ENCODE measurements at regions not wholly inside any gene's neighbourhood (a gene's known extent, or its start where the extent isn't known, plus 50 kb on each side); places are given as distances from the start of the nearest gene placed in this dataset.

- POLR2A ChIA-PET = no interaction called here
- TF ChIP-seq RNF2 (IDR thresholded peaks at IDR 0.05; ENCODE audit: borderline replicate concordance, low read depth) = no peak
- no peak for TF ChIP-seq ZC3H11A (IDR thresholded peaks at IDR 0.05)
- TF ChIP-seq HMGXB4 (CRISPR knock-in tag; IDR thresholded peaks at IDR 0.05; ENCODE audit: borderline replicate concordance) = no peak
- no peak for TF ChIP-seq NR3C1 (IDR thresholded peaks at IDR 0.05)
- TF ChIP-seq HDAC2 (IDR thresholded peaks at IDR 0.05) = no peak
- no peak for TF ChIP-seq RCOR1 (IDR thresholded peaks at IDR 0.05; ENCODE audit: low read depth, low read length)
- no peak for TF ChIP-seq ESRRA (IDR thresholded peaks at IDR 0.05; ENCODE audit: borderline replicate concordance, low read length)
- DNase-seq (ENCODE audit: low read depth in 1 of 2, low spot score in 1 of 2) (no peak), FAIRE-seq (no peak), ATAC-seq (no peak)
- H3K4me2 ChIP-seq = no peak overlapping the region
- CTCF ChIA-PET = no interaction called here
- H3K4me3 ChIP-seq = no peak overlapping the region
- no peaks in the 10 kb centered on the region for H3K4me1 ChIP-seq
- H3K27ac ChIP-seq = no peak overlapping the region
- WGBS (ENCODE audit: missing lambda C conversion rate) = 64% methylated on average over 2 of the region's 2 CpGs
- no peaks in the 10 kb centered on the region for H3K9me3 ChIP-seq
Measured at GRCh38 chr4:168037676-168038075, 54.7 kb upstream of the ANXA10 start.

- no peak for ATAC-seq
Measured at GRCh38 chr4:168039593-168039992, 52.7 kb upstream of the ANXA10 start.

More at GRCh38 chr4:168039593-168039992, 52.7 kb upstream of the ANXA10 start:
- no peak overlapping the region for H3K4me2 ChIP-seq
- TF ChIP-seq REST (IDR thresholded peaks at IDR 0.05) (no peak), MAFK (IDR thresholded peaks at IDR 0.05; ENCODE audit: partially characterized antibody) (no peak), ZSCAN20 (CRISPR knock-in tag; IDR thresholded peaks at IDR 0.05) (no peak), CTCF (IDR thresholded peaks at IDR 0.05) (no peak), POLR2AphosphoS2 (conservative IDR thresholded peaks at IDR 0.05; ENCODE audit: low read length) (no peak), HES2 (IDR thresholded peaks at IDR 0.05) (no peak), RAD21 (conservative IDR thresholded peaks at IDR 0.05 in 1 of 2, IDR thresholded peaks at IDR 0.05 in 1 of 2) (no peak), CBX2 (IDR thresholded peaks at IDR 0.05; ENCODE audit: borderline replicate concordance, low read depth) (no peak), FOXS1 (CRISPR knock-in tag; IDR thresholded peaks at IDR 0.05) (no peak), KDM1A (IDR thresholded peaks at IDR 0.05; ENCODE audit: low read depth) (no peak), BCL3 (IDR thresholded peaks at IDR 0.05) (no peak), KDM5A (IDR thresholded peaks at IDR 0.05) (no peak), NPAS2 (CRISPR knock-in tag; IDR thresholded peaks at IDR 0.05; ENCODE audit: borderline replicate concordance) (no peak)
- H3K4me3 ChIP-seq = no peak overlapping the region
- CTCF ChIA-PET = no interaction called here
- POLR2A ChIA-PET = no interaction called here
- 56% methylated on average over 1 of the region's 1 CpG for WGBS (ENCODE audit: missing lambda C conversion rate)
- FAIRE-seq = no peak
- no peak overlapping the region for H3K27ac ChIP-seq
- H3K9me3 ChIP-seq = no peaks in the 10 kb centered on the region
- no peaks in the 10 kb centered on the region for H3K4me1 ChIP-seq
- no peak for DNase-seq (ENCODE audit: low read depth in 1 of 2, low spot score in 1 of 2)

Small RNA genes in the stretch of these regions (small RNA-seq; reads per million reads assigned to genes)
- 0 reads per million in 6 experiments for gene RN7SL776P

Data from A549 (cell line).